Caco-2 (cell line): ENCODE measurements at regions not wholly inside any gene's neighbourhood (a gene's known extent, or its start where the extent isn't known, plus 50 kb on each side); places are given as distances from the start of the nearest gene placed in this dataset.

Source experiments
- BruUV-seq: library from RNA; stranded (reverse); fragments of 400-500 nt; replicated peaks from 2 replicates; lab custom pipeline; 2021; lab: Mats Ljungman, UMichigan
- CTCF ChIA-PET: fragments of 300-600 bp; sonication (Branson Sonifier 250); formaldehyde crosslinking; loops from one replicate; lab custom pipeline; 2022; ENCODE audit warnings: antibody characterized with exemption; lab: Charles Lee
- POLR2A ChIA-PET: fragments of 300-600 bp; sonication (Branson Sonifier 250); formaldehyde crosslinking; loops from one replicate; lab custom pipeline; 2022; ENCODE audit warnings: antibody characterized with exemption; lab: Charles Lee
- DNase-seq, 2 experiments: peaks; one replicate each; pipeline versions ENCODE4 v3.0.0 to v3.0.0-alpha.2; 2020 to 2022
- H3K27me3 ChIP-seq: replicated peaks from 2 replicates; pipeline ENCODE4 v1.6.0; 2011; ENCODE audit warnings: low read length; ENCODE audit not compliant: control insufficient read depth, insufficient read depth
- H3K36me3 ChIP-seq: 2 replicates; pipeline ENCODE4 v1.5.1; 2011; ENCODE audit warnings: low read length; ENCODE audit not compliant: control insufficient read depth, insufficient read depth
- H3K4me1 ChIP-seq: fragments of 250-450 bp; sonication (Bioruptor Pico); 2 replicates; pipeline ENCODE4 v1.5.1; 2020; ENCODE audit warnings: mild to moderate bottlenecking
- H3K4me3 ChIP-seq: 2 replicates; pipeline ENCODE4 v1.5.1; 2011; ENCODE audit warnings: low read depth, mild to moderate bottlenecking, control low read depth, low read length
- H3K9me3 ChIP-seq: fragments of 250-450 bp; sonication (Bioruptor Pico); 2 replicates; pipeline ENCODE4 v1.5.1; 2020; ENCODE audit warnings: mild to moderate bottlenecking, moderate library complexity
- H3K27ac Mint-ChIP-seq: one replicate; pipeline ENCODE4 v1.8.0; 2022; ENCODE audit warnings: mixed read lengths; ENCODE audit not compliant: unreplicated experiment
- H3K27me3 Mint-ChIP-seq: one replicate; pipeline ENCODE4 v1.8.0; 2022; ENCODE audit warnings: mixed read lengths; ENCODE audit not compliant: insufficient read depth, unreplicated experiment
- H3K36me3 Mint-ChIP-seq: one replicate; pipeline ENCODE4 v1.8.0; 2022; ENCODE audit warnings: mild to moderate bottlenecking, mixed read lengths; ENCODE audit not compliant: insufficient read depth, unreplicated experiment
- H3K4me1 Mint-ChIP-seq: one replicate; pipeline ENCODE4 v1.8.0; 2022; ENCODE audit warnings: low read depth, mixed read lengths; ENCODE audit not compliant: unreplicated experiment
- H3K4me3 Mint-ChIP-seq: one replicate; pipeline ENCODE4 v1.8.0; 2022; ENCODE audit warnings: mild to moderate bottlenecking, moderate library complexity, mixed read lengths; ENCODE audit not compliant: unreplicated experiment
- H3K9me3 Mint-ChIP-seq: one replicate; pipeline ENCODE4 v1.8.0; 2022; ENCODE audit warnings: mixed read lengths; ENCODE audit not compliant: unreplicated experiment
- CTCF ChIP-seq, 2 experiments: fragments of 200-600 bp in 1 of 2; IDR thresholded peaks; 1 replicate in 1 of 2; 2 replicates in 1 of 2; pipeline versions ENCODE4 v1.5.1 to v1.8.0; 2011 to 2022; ENCODE audit warnings: antibody characterized with exemption in 1 of 2, control low read depth in 1 of 2, inconsistent platforms in 1 of 2, low read depth in 1 of 2, low read length in 1 of 2, mild to moderate bottlenecking in 1 of 2, moderate library complexity in 1 of 2; ENCODE audit not compliant: insufficient read depth in 1 of 2, severe bottlenecking in 1 of 2, unreplicated experiment in 1 of 2
- intact Hi-C: fragments of 100-400 bp; cut with micrococcal nuclease; formaldehyde crosslinking; loops from one replicate; pipeline ENCODE4 v1.10.0; 2022; ENCODE audit not compliant: unreplicated experiment

GRCh38 chr2:750628-751027 is 73.4 kb upstream of the TMEM18 start:
- BruUV-seq = no TSS peak
- no peaks in the 10 kb centered on the region for H3K4me1 Mint-ChIP-seq
- no peaks in the 10 kb centered on the region for H3K9me3 ChIP-seq
- no peak overlapping the region for H3K27ac Mint-ChIP-seq
- POLR2A ChIA-PET = no interaction called here
- peaks cover 5% of the 10 kb centered on the region for H3K27me3 Mint-ChIP-seq
- TF ChIP-seq CTCF (IDR thresholded peaks at IDR 0.05; ENCODE audit: insufficient read depth in 1 of 2, low read depth in 1 of 2, low read length in 1 of 2, severe bottlenecking in 1 of 2, unreplicated experiment in 1 of 2) = no peak
- CTCF ChIA-PET = no interaction called here
- DNase-seq = no peak
- H3K9me3 Mint-ChIP-seq = peaks cover 4% of the 10 kb centered on the region
- intact Hi-C loops = no loop called here
- no peaks in the 10 kb centered on the region for H3K27me3 ChIP-seq
- no peaks in the 10 kb centered on the region for H3K4me1 ChIP-seq
- H3K4me3 ChIP-seq = no peak overlapping the region
- no peaks in the 10 kb centered on the region for H3K36me3 Mint-ChIP-seq
- H3K4me3 Mint-ChIP-seq = no peak overlapping the region
- no peaks in the 10 kb centered on the region for H3K36me3 ChIP-seq

GRCh38 chr2:747762-748351 is 70.7 kb upstream of the TMEM18 start:
- Mint-ChIP-seq H3K36me3 (no peaks in the 10 kb centered on the region), H3K4me1 (no peaks in the 10 kb centered on the region), H3K4me3 (no peak overlapping the region), H3K27ac (no peak overlapping the region), H3K9me3 (peaks cover 9% of the 10 kb centered on the region), H3K27me3 (peaks cover 11% of the 10 kb centered on the region)
- TF ChIP-seq CTCF (IDR thresholded peaks at IDR 0.05; ENCODE audit: insufficient read depth in 1 of 2, low read depth in 1 of 2, low read length in 1 of 2, severe bottlenecking in 1 of 2, unreplicated experiment in 1 of 2) = no peak
- CTCF ChIA-PET = no interaction called here
- DNase-seq = no peak
- Histone ChIP-seq H3K4me1 (no peaks in the 10 kb centered on the region), H3K9me3 (no peaks in the 10 kb centered on the region), H3K4me3 (no peak overlapping the region), H3K27me3 (no peaks in the 10 kb centered on the region), H3K36me3 (no peaks in the 10 kb centered on the region)
- no TSS peak for BruUV-seq
- intact Hi-C loops = no loop called here
- POLR2A ChIA-PET = no interaction called here

- no peak overlapping the region for H3K27ac Mint-ChIP-seq
- no peaks in the 10 kb centered on the region for H3K4me1 Mint-ChIP-seq
- no TSS peak for BruUV-seq
- POLR2A ChIA-PET = no interaction called here
- Histone ChIP-seq H3K4me3 (no peak overlapping the region), H3K27me3 (no peaks in the 10 kb centered on the region), H3K9me3 (no peaks in the 10 kb centered on the region), H3K4me1 (no peaks in the 10 kb centered on the region), H3K36me3 (no peaks in the 10 kb centered on the region)
- intact Hi-C loops = no loop called here
- CTCF ChIA-PET = no interaction called here
- no peak for DNase-seq
- H3K4me3 Mint-ChIP-seq = no peak overlapping the region
- H3K27me3 Mint-ChIP-seq = peaks cover 17% of the 10 kb centered on the region
- TF ChIP-seq CTCF (IDR thresholded peaks at IDR 0.05; ENCODE audit: insufficient read depth in 1 of 2, low read depth in 1 of 2, low read length in 1 of 2, severe bottlenecking in 1 of 2, unreplicated experiment in 1 of 2) = no peak
- H3K9me3 Mint-ChIP-seq = peaks cover 9% of the 10 kb centered on the region
- H3K36me3 Mint-ChIP-seq = no peaks in the 10 kb centered on the region
Observed at GRCh38 chr2:746697-747096, 69.5 kb upstream of the TMEM18 start.
